ENCODE measurements at regions not wholly inside any gene's neighbourhood (a gene's known extent, or its start where the extent isn't known, plus 50 kb on each side); places are given as distances from the start of the nearest gene placed in this dataset.

DNA sequence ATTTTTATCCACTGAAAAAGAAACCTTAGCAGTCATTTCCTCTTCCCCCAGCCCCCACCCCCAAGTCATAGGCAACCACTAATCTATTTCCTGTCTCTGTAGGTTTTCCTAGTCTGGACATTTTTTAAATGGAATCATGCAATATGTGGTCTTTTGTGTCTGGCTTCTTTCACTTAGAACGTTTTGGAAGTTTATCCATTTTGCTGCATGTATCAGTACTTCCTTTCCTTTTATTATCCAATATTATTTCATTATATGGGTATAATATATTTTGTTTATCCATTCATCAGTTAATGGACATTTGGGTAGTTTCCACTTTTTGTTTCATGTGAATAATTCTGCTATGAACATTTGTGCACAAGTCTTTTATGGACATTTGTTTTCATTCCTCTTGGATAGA, 99.3 kb upstream of the BMP5 start:
- no peak overlapping the region for H3K4me3 ChIP-seq
- no peaks in the 10 kb centered on the region for H3K9me3 ChIP-seq (ENCODE audit: low read depth)
- TF ChIP-seq, protein P1, sequence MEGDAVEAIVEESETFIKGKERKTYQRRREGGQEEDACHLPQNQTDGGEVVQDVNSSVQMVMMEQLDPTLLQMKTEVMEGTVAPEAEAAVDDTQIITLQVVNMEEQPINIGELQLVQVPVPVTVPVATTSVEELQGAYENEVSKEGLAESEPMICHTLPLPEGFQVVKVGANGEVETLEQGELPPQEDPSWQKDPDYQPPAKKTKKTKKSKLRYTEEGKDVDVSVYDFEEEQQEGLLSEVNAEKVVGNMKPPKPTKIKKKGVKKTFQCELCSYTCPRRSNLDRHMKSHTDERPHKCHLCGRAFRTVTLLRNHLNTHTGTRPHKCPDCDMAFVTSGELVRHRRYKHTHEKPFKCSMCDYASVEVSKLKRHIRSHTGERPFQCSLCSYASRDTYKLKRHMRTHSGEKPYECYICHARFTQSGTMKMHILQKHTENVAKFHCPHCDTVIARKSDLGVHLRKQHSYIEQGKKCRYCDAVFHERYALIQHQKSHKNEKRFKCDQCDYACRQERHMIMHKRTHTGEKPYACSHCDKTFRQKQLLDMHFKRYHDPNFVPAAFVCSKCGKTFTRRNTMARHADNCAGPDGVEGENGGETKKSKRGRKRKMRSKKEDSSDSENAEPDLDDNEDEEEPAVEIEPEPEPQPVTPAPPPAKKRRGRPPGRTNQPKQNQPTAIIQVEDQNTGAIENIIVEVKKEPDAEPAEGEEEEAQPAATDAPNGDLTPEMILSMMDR (IDR thresholded peaks at IDR 0.05; ENCODE audit: low read depth, low read length): no peak
- peaks cover 13% of the 10 kb centered on the region for H3K4me1 ChIP-seq (ENCODE audit: low read depth)
- no peaks in the 10 kb centered on the region for H3K36me3 ChIP-seq
- DNase-seq (ENCODE audit: low read depth in 1 of 2, low spot score in 1 of 2): peak in 1 of 2 donors; percentile 13
- H3K27ac ChIP-seq: no peak overlapping the region
- H3K27me3 ChIP-seq: no peaks in the 10 kb centered on the region

DNA sequence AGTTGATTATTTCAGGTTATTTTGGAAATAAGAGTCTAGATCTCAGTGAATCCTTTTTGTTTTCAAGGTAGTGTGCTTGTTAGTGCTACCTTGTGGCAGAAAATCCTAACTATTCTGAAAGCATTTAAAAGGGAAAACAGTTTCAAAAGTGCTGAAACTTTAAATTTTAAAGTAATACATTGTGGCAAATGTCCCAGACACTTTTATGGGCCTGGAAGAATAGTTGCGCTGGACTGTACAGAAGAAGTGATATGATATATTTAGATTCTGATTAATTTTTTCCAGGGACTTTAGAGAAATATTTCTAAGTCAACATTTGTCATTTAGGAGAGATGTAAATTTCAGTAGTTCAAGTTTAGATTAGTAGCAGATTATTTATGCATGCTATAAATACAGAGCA, 96.7 kb upstream of the BMP5 start:
- Histone ChIP-seq H3K27me3 (no peaks in the 10 kb centered on the region), H3K4me3 (no peak overlapping the region), H3K36me3 (no peaks in the 10 kb centered on the region), H3K27ac (no peak overlapping the region), H3K4me1 (ENCODE audit: low read depth) (peaks cover 13% of the 10 kb centered on the region), H3K9me3 (ENCODE audit: low read depth) (no peaks in the 10 kb centered on the region)
- TF ChIP-seq, protein P1 (IDR thresholded peaks at IDR 0.05; ENCODE audit: low read depth, low read length): no peak
- no peak for DNase-seq (ENCODE audit: low read depth in 1 of 2, low spot score in 1 of 2)

DNA sequence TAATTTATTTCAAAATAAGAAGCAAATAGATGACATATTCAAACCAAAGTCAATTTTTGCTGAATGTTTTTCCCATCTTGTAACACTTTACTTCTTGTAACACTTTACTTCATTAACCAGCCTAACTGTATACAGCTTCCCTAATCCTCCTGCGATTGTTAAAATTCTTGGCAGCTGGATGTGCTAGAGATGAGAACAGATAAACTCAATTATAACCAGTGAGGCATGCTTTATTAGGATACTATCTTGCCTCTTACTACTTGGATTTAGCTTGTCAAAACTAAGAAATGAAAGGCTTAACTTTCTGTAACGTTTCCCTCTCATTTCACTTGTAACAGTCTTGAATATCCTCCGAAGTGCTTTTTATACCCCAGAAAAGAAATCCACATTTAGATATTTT, 94.1 kb upstream of the BMP5 start:
- Histone ChIP-seq H3K9me3 (ENCODE audit: low read depth) (no peaks in the 10 kb centered on the region), H3K36me3 (no peaks in the 10 kb centered on the region), H3K4me1 (ENCODE audit: low read depth) (peaks cover 13% of the 10 kb centered on the region), H3K4me3 (no peak overlapping the region), H3K27me3 (no peaks in the 10 kb centered on the region), H3K27ac (no peak overlapping the region)
- TF ChIP-seq, protein P1 (IDR thresholded peaks at IDR 0.05; ENCODE audit: low read depth, low read length): no peak
- DNase-seq (ENCODE audit: low read depth in 1 of 2, low spot score in 1 of 2): no peak

DNA sequence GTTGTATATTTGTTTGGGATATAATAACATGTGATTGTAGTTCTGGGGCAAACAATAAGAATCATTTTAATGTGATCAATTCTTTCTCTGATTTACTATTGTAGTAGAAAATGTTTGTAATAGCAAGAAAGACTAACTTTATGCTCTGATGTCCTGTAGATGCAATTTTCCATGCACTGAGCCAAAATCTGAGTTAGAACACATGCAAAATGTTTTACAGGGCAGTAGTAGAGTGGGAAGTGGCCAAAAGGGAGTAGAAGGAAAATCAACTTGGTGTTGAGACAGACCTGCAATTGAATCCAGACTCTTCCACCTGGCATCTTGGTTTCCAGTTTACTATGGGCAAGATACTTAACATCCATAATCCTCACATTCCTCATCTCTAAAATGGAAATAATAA, 93.5 kb upstream of the BMP5 start:
- Histone ChIP-seq H3K27ac (no peak overlapping the region), H3K27me3 (no peaks in the 10 kb centered on the region), H3K36me3 (no peaks in the 10 kb centered on the region), H3K4me1 (ENCODE audit: low read depth) (peaks cover 13% of the 10 kb centered on the region), H3K9me3 (ENCODE audit: low read depth) (no peaks in the 10 kb centered on the region), H3K4me3 (no peak overlapping the region)
- no peak for DNase-seq (ENCODE audit: low read depth in 1 of 2, low spot score in 1 of 2)
- TF ChIP-seq, protein P1 (IDR thresholded peaks at IDR 0.05; ENCODE audit: low read depth, low read length): no peak

DNA sequence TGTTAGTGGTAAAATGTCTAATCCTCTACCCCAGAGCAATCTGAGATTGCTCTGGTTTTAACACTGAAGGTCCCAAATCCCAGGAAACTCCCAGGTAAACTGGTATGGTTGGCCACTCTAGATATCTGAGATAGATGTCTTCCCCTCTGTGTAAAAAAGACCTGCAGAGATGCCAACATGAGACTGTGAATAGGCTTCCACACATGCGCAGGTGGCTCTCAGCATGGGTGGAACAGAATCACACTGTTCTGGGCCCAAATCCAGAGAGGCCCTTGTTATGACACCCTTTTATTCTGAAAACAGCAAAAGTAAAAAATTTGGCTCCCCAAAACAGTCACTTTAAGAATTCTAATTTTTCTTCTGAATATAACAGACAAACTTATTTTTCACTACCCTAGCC, 88.7 kb upstream of the BMP5 start:
- Histone ChIP-seq H3K4me3 (no peak overlapping the region), H3K27me3 (no peaks in the 10 kb centered on the region), H3K4me1 (ENCODE audit: low read depth) (peaks cover 9% of the 10 kb centered on the region), H3K36me3 (no peaks in the 10 kb centered on the region), H3K27ac (no peak overlapping the region), H3K9me3 (ENCODE audit: low read depth) (no peaks in the 10 kb centered on the region)
- TF ChIP-seq, protein P1 (IDR thresholded peaks at IDR 0.05; ENCODE audit: low read depth, low read length): no peak
- DNase-seq (ENCODE audit: low read depth in 1 of 2, low spot score in 1 of 2): no peak

DNA sequence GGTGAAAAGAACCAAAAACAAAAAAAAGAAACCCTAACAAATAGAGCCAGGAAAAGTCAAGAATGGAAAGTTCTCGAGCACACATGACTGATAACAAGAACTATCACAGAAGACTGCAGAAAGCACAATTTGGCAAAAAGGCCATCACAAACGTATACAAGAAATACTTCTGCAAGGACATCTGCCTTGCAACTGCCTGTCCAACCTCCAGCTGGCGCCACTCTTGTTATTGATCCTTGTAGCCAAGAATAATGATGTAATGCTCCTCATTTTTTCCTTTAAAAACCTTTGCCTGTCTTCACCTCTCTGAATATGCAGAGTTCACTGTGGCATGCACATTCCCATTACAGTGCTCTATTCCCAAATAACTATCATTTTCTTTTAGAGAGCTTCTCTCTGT, 87.9 kb upstream of the BMP5 start:
- no peak overlapping the region for H3K27ac ChIP-seq
- no peaks in the 10 kb centered on the region for H3K9me3 ChIP-seq (ENCODE audit: low read depth)
- H3K4me3 ChIP-seq: no peak overlapping the region
- no peaks in the 10 kb centered on the region for H3K27me3 ChIP-seq
- no peaks in the 10 kb centered on the region for H3K36me3 ChIP-seq
- peak; percentile 27 to 30 for DNase-seq (ENCODE audit: low read depth in 1 of 2, low spot score in 1 of 2)
- TF ChIP-seq, protein P1 (IDR thresholded peaks at IDR 0.05; ENCODE audit: low read depth, low read length): peak; percentile 34
- peaks cover 9% of the 10 kb centered on the region for H3K4me1 ChIP-seq (ENCODE audit: low read depth)

Measured in cardiac muscle cell (in vitro differentiated cells and primary cell).